GM12875 (cell line): ENCODE measurements at regions not wholly inside any gene's neighbourhood (a gene's known extent, or its start where the extent isn't known, plus 50 kb on each side); places are given as distances from the start of the nearest gene placed in this dataset.

ENCODE experiments used
- H3K4me3 ChIP-seq: one replicate; pipeline ENCODE4 v1.5.1; 2011; ENCODE audit warnings: low read depth, low read length, control low read depth
- TF ChIP-seq, protein P1 (sequence below): IDR thresholded peaks from 2 replicates; pipeline ENCODE4 v1.5.1; 2011; ENCODE audit warnings: low read depth, mild to moderate bottlenecking, control low read depth, inconsistent platforms, low read length, moderate library complexity, borderline replicate concordance; ENCODE audit not compliant: insufficient read depth

DNA sequence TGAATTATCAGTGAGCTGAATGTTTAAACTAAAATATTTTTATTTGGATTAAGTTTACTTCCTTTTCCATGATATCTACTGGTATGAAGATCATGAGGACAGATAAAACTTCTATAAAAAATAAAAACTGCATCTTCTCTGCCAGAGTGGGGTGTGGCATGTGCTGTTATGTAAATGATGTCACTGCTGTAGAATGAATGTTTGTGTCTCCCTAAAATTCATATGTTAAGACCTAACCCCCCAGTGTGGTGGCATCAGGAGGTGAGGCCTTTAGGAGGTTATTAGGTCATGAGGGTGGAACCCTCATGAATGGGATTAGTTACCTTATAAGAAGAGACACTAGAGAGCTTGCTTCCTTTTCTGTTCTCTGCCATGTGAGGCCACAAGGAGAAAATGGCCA, 178.7 kb upstream of the DPH6 start:
- TF ChIP-seq, protein P1, sequence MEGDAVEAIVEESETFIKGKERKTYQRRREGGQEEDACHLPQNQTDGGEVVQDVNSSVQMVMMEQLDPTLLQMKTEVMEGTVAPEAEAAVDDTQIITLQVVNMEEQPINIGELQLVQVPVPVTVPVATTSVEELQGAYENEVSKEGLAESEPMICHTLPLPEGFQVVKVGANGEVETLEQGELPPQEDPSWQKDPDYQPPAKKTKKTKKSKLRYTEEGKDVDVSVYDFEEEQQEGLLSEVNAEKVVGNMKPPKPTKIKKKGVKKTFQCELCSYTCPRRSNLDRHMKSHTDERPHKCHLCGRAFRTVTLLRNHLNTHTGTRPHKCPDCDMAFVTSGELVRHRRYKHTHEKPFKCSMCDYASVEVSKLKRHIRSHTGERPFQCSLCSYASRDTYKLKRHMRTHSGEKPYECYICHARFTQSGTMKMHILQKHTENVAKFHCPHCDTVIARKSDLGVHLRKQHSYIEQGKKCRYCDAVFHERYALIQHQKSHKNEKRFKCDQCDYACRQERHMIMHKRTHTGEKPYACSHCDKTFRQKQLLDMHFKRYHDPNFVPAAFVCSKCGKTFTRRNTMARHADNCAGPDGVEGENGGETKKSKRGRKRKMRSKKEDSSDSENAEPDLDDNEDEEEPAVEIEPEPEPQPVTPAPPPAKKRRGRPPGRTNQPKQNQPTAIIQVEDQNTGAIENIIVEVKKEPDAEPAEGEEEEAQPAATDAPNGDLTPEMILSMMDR = no peak
- H3K4me3 ChIP-seq = no peak overlapping the region

DNA sequence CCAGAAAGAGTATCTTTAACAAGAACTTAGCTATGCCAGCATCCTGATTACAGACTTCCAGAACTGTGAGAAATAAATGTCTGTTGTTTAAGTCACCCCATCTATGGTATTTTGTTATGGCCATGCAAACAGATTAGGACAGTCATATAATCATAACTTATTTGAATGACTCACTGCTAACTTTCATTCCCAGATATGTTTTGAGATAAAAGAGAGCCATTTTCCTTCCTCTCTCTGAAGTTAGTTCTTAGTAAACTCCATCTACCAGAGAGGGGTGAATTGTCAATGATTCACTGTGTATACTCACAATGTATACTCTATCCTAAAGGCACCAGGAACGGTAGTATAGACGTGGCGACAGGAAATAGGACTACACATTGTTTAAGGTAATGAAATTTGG, 179.4 kb upstream of the DPH6 start:
- TF ChIP-seq, protein P1 = no peak
- H3K4me3 ChIP-seq = no peak overlapping the region

DNA sequence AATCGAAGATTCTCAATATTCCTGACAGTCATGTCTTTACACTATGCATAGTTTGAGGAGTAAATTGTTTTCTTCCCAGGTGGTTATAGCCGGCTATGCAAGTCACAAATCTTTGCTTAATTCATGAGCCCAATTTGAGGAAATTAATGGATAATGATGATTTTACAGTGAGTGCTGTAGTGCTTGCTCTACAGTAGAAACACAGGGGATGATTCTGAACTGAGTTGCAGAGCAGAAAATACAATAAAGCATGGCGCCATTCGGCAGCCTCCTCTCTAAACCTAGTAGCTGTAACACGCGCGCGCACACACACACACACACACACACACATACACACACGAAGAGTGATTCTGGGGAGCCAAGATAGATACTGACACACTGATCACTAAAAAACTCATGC, 181.7 kb upstream of the DPH6 start:
- H3K4me3 ChIP-seq = no peak overlapping the region
- TF ChIP-seq, protein P1 = no peak

DNA sequence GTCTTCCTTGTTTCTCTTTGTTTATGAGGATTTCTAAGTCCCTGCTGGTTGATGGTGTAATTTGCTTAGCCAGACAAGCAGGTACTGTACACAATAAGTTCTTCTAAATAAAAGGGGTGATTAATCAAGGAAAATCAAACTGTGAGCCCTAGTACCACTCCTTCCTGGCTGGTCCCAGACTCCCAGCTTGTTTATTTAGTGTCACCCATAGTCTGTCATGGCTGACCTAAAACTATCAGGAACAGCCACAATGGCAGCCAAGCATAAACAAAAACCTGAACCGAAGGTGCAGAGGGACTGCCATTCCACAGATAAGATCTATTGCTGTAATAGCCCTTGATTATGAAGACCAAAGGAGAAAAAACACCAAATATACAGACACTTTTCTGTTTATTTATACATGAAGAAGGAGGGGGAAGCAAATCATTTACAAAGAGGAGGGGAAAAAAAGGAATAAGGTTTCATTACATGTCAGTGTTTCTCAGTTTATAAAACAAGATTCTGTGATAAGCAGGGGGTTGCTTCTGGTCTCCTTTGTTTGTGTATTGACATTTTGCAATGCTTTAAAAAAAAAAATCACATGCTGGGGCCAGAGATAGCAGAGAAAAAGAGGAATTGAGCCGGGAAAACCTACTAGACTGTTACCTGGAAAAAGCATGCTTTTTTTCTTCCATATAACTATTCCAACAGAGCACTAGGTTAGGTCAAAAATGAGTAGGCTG, 182.4 kb upstream of the DPH6 start:
- H3K4me3 ChIP-seq = no peak overlapping the region
- TF ChIP-seq, protein P1 = no peak

DNA sequence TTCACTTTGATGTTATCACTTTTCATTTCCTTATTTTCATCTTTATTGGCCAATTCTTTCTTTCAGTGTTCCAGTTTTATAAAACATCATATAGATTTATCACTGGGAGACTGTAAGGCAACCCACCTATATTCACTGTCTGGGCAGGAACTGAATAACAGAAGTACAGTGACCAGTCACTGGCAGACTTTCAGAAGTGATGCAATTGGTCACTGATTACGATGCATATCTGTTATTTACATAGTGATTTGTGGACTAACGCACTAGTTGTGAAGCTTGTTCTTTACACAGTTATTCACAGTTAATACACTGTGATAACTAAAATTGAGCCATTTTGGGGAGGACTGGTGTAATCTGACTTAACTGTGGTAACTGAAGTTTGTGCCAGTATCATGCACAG, 190.2 kb upstream of the DPH6 start:
- H3K4me3 ChIP-seq = no peak overlapping the region
- TF ChIP-seq, protein P1 = no peak

DNA sequence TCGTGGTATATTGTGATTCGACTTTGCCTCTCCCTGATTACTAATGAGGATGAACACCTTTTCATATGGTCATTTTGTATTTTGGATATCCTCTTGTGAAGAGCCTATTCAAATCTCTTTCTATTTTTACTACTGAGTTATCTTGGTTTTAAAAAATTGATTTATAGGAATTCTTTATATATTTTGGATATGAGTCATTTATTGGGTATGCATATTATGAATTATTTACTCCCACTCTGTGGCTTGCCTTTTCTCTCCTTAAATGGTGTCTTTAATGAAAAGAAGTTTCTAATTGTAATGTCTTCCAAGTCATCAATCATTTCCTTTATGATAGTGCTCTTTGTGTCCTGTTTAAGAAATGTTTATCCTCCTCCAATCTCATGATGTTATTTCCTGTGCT, 191.5 kb upstream of the DPH6 start:
- H3K4me3 ChIP-seq = no peak overlapping the region
- TF ChIP-seq, protein P1 = no peak

DNA sequence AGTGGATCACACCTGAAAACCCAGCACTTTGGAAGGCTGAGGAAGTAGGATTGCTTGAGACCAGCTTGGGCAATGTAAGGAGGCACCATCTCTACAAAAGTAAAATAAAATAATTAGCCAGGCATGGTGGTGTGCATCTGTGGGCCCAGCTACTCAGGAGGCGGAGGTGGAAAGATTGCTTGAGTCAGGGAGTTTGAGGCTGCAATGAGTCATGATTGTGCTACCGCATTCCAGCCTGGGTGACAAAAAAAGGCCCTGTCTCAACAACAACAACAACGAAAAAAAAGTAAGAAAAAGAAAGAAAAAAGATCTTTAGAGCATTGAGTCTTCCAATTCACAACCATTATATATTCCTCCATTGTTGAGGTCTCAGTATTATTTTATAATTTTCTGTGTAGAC, 192.4 kb upstream of the DPH6 start:
- no peak overlapping the region for H3K4me3 ChIP-seq
- TF ChIP-seq, protein P1 = no peak
